ENCODE measurements at regions not wholly inside any gene's neighbourhood (a gene's known extent, or its start where the extent isn't known, plus 50 kb on each side); places are given as distances from the start of the nearest gene placed in this dataset.

DNA sequence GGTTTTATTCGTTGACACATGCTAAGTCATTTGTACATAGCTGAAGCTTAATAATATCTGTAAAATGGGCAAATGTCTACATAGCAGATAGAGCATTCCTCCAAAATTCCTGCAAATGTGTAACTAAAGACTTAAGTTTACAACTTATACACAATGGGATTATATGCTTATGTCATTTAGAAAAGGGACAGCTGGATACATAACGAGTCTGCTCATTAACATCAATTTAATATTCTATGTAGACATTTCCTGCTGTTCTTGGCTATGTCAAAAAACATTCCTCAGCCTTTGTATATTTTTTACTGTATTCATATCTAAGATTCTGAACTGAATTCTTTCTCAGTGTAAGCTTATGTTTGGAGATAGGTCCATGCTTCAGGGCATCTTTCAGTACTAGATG, 762.2 kb downstream of the NR2F2 start:
- TF ChIP-seq TCF7L2 (IDR thresholded peaks at IDR 0.05; ENCODE audit: low read depth, low read length) (no peak), RCOR1 (IDR thresholded peaks at IDR 0.05; ENCODE audit: borderline replicate concordance in 1 of 2, low read depth in 2 of 2, low read length in 2 of 2) (no peak), ZZZ3 (IDR thresholded peaks at IDR 0.05) (no peak)
- TF ChIP-seq, protein P1, sequence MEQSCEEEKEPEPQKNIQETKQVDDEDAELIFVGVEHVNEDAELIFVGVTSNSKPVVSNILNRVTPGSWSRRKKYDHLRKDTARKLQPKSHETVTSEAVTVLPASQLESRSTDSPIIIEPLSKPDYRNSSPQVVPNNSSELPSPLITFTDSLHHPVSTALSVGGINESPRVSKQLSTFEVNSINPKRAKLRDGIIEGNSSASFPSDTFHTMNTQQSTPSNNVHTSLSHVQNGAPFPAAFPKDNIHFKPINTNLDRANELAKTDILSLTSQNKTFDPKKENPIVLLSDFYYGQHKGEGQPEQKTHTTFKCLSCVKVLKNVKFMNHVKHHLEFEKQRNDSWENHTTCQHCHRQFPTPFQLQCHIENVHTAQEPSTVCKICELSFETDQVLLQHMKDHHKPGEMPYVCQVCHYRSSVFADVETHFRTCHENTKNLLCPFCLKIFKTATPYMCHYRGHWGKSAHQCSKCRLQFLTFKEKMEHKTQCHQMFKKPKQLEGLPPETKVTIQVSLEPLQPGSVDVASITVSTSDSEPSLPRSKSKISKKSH (CRISPR knock-in tag; IDR thresholded peaks at IDR 0.05): no peak

Measured in K562 (cell line).